ENCODE measurements at regions not wholly inside any gene's neighbourhood (a gene's known extent, or its start where the extent isn't known, plus 50 kb on each side); places are given as distances from the start of the nearest gene placed in this dataset.
"Not testable (repeated sequence)": the region's sequence is repeated elsewhere in the genome, so short reads cannot be mapped to it uniquely, and the experiment has no call there.

DNA sequence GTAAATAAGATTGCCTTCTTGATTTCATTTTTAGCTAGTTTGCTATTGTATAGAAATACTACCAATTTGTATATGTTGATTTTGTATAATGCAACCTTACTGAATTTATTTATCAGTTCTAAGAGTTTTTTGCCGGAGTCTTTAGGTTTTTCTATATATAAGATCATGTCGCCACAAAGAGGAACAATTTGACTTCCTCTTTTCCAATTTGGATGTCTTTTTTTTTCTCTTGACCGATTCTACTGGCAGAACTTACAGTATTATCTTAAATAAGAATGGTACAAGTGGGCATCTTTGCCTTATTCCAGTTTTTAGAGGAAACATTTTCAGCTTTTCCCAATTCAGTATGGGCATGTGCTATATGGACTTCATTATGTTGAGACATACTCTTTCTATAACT is 624.7 kb upstream of the ACO1 start:
- no peaks in the 10 kb centered on the region for H3K36me3 ChIP-seq
- WGBS, 4 donors, result 60 to 84% (median 72%) methylated on average over 3 of the region's 3 CpGs
- no peak overlapping the region for H3K27ac ChIP-seq
- H3K4me3 ChIP-seq, result no peak overlapping the region
- peaks cover 0 to 3% (median 0%) of the 10 kb centered on the region in 12 donors for H3K9me3 ChIP-seq
- H3K4me1 ChIP-seq, result no peaks in the 10 kb centered on the region
- no peaks in the 10 kb centered on the region for H3K27me3 ChIP-seq
- ATAC-seq (no peak), DNase-seq (no peak)
- intact Hi-C loops (cut with DNase I), result no loop called here
- no peak for TF ChIP-seq POLR2A (IDR thresholded peaks at IDR 0.05)
- no peak for TF ChIP-seq CTCF (IDR thresholded peaks at IDR 0.05)

- ATAC-seq; DNase-seq; H3K27me3 ChIP-seq; H3K36me3 ChIP-seq; H3K4me3 ChIP-seq; H3K4me1 ChIP-seq; H3K27ac ChIP-seq; intact Hi-C loops (cut with DNase I): not testable (repeated sequence)
- peaks cover 0 to 27% (median 8%) of the 10 kb centered on the region in 12 donors for H3K9me3 ChIP-seq
- WGBS, 4 donors, result 68 to 82% (median 78%) methylated on average over 3 of the region's 3 CpGs
Measured at GRCh38 chr9:31774021-31774420, 610.4 kb upstream of the ACO1 start.

GRCh38 chr9:31774571-31774970 is 609.9 kb upstream of the ACO1 start:
- TF ChIP-seq CTCF (IDR thresholded peaks at IDR 0.05) (no peak), POLR2A (IDR thresholded peaks at IDR 0.05) (no peak)
- peaks cover 0 to 27% (median 10%) of the 10 kb centered on the region in 12 donors for H3K9me3 ChIP-seq
- no peak for ATAC-seq
- DNase-seq, result no peak
- 70 to 92% (median 84%) methylated on average over 2 of the region's 2 CpGs for WGBS, 4 donors
- no peaks in the 10 kb centered on the region for H3K4me1 ChIP-seq
- H3K36me3 ChIP-seq, result no peaks in the 10 kb centered on the region
- H3K27ac ChIP-seq, result no peak overlapping the region
- intact Hi-C loops (cut with DNase I), result no loop called here
- H3K4me3 ChIP-seq, result no peak overlapping the region
- H3K27me3 ChIP-seq, result no peaks in the 10 kb centered on the region

GRCh38 chr9:31776471-31776870 is 608.0 kb upstream of the ACO1 start:
- intact Hi-C loops (cut with DNase I), result no loop called here
- 40 to 58% (median 43%) methylated on average over 3 of the region's 3 CpGs for WGBS, 4 donors

More at GRCh38 chr9:31776471-31776870, 608.0 kb upstream of the ACO1 start:
- ATAC-seq (no peak), DNase-seq (no peak)
- Histone ChIP-seq H3K4me1 (no peaks in the 10 kb centered on the region), H3K27me3 (no peaks in the 10 kb centered on the region), H3K27ac (no peak overlapping the region), H3K4me3 (no peak overlapping the region), H3K9me3 (peaks cover 0 to 26% (median 9%) of the 10 kb centered on the region in 12 donors), H3K36me3 (no peaks in the 10 kb centered on the region)
- no peak for TF ChIP-seq POLR2A (IDR thresholded peaks at IDR 0.05)
- no peak for TF ChIP-seq CTCF (IDR thresholded peaks at IDR 0.05)
